ENCODE measurements at regions not wholly inside any gene's neighbourhood (a gene's known extent, or its start where the extent isn't known, plus 50 kb on each side); places are given as distances from the start of the nearest gene placed in this dataset.

DNA sequence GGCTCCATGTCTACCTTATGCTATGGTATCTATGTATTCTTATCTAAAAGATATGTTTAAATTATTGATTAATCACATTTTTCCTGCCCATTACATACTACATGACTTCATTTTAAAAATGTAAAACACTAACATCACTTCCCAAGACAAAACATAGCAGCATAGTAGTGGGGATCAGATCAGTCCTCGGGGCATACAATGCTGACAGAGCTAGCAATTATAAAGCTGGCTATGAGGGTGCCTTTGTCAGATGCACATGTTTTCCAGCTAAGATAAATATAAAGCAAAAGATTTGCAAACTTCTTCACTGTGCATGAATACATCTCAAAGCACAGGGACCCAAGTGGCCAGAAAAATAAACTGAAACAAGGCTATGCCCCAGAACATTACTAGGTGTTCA is 549.8 kb upstream of the INTU start (continued):
- TF ChIP-seq, protein P1, sequence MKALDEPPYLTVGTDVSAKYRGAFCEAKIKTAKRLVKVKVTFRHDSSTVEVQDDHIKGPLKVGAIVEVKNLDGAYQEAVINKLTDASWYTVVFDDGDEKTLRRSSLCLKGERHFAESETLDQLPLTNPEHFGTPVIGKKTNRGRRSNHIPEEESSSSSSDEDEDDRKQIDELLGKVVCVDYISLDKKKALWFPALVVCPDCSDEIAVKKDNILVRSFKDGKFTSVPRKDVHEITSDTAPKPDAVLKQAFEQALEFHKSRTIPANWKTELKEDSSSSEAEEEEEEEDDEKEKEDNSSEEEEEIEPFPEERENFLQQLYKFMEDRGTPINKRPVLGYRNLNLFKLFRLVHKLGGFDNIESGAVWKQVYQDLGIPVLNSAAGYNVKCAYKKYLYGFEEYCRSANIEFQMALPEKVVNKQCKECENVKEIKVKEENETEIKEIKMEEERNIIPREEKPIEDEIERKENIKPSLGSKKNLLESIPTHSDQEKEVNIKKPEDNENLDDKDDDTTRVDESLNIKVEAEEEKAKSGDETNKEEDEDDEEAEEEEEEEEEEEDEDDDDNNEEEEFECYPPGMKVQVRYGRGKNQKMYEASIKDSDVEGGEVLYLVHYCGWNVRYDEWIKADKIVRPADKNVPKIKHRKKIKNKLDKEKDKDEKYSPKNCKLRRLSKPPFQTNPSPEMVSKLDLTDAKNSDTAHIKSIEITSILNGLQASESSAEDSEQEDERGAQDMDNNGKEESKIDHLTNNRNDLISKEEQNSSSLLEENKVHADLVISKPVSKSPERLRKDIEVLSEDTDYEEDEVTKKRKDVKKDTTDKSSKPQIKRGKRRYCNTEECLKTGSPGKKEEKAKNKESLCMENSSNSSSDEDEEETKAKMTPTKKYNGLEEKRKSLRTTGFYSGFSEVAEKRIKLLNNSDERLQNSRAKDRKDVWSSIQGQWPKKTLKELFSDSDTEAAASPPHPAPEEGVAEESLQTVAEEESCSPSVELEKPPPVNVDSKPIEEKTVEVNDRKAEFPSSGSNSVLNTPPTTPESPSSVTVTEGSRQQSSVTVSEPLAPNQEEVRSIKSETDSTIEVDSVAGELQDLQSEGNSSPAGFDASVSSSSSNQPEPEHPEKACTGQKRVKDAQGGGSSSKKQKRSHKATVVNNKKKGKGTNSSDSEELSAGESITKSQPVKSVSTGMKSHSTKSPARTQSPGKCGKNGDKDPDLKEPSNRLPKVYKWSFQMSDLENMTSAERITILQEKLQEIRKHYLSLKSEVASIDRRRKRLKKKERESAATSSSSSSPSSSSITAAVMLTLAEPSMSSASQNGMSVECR (CRISPR knock-in tag; IDR thresholded peaks at IDR 0.05; ENCODE audit: borderline replicate concordance) = no peak
- no peak for TF ChIP-seq GRHL2 (CRISPR knock-in tag; IDR thresholded peaks at IDR 0.05; ENCODE audit: insufficient replicate concordance, severe bottlenecking)
- TF ChIP-seq, protein P2, sequence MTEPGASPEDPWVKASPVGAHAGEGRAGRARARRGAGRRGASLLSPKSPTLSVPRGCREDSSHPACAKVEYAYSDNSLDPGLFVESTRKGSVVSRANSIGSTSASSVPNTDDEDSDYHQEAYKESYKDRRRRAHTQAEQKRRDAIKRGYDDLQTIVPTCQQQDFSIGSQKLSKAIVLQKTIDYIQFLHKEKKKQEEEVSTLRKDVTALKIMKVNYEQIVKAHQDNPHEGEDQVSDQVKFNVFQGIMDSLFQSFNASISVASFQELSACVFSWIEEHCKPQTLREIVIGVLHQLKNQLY (CRISPR knock-in tag; IDR thresholded peaks at IDR 0.05) = no peak

DNA sequence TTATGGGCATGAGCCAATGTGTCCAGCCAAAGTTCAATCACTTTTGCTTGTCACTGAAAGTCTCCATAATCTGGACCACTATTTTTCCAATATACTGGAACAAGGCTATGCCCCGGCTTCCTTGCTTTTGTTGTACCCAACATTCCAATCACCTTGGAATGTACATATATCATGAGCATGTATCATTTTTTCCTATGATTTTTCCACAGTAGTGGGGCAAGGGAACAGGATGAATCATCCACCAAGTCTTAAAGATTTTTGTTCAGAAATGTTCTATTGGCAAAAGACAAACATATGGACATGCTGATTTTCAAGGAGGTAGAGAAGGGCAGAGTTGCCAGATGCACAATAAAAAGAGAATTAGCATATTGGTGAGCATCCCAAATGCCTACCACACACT is 548.1 kb upstream of the INTU start:
- H3K27me3 Mint-ChIP-seq (ENCODE audit: low read depth) = no peaks in the 10 kb centered on the region
- no peak for TF ChIP-seq SP1 (CRISPR knock-in tag; conservative IDR thresholded peaks at IDR 0.05)
- no peak for TF ChIP-seq ELF4 (CRISPR knock-in tag; IDR thresholded peaks at IDR 0.05; ENCODE audit: low read depth)
- TF ChIP-seq, protein P3, sequence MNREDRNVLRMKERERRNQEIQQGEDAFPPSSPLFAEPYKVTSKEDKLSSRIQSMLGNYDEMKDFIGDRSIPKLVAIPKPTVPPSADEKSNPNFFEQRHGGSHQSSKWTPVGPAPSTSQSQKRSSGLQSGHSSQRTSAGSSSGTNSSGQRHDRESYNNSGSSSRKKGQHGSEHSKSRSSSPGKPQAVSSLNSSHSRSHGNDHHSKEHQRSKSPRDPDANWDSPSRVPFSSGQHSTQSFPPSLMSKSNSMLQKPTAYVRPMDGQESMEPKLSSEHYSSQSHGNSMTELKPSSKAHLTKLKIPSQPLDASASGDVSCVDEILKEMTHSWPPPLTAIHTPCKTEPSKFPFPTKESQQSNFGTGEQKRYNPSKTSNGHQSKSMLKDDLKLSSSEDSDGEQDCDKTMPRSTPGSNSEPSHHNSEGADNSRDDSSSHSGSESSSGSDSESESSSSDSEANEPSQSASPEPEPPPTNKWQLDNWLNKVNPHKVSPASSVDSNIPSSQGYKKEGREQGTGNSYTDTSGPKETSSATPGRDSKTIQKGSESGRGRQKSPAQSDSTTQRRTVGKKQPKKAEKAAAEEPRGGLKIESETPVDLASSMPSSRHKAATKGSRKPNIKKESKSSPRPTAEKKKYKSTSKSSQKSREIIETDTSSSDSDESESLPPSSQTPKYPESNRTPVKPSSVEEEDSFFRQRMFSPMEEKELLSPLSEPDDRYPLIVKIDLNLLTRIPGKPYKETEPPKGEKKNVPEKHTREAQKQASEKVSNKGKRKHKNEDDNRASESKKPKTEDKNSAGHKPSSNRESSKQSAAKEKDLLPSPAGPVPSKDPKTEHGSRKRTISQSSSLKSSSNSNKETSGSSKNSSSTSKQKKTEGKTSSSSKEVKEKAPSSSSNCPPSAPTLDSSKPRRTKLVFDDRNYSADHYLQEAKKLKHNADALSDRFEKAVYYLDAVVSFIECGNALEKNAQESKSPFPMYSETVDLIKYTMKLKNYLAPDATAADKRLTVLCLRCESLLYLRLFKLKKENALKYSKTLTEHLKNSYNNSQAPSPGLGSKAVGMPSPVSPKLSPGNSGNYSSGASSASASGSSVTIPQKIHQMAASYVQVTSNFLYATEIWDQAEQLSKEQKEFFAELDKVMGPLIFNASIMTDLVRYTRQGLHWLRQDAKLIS (CRISPR knock-in tag; IDR thresholded peaks at IDR 0.05; ENCODE audit: borderline replicate concordance) = no peak
- no peak for TF ChIP-seq FOXK1 (CRISPR knock-in tag; IDR thresholded peaks at IDR 0.05)
- TF ChIP-seq, protein P4, sequence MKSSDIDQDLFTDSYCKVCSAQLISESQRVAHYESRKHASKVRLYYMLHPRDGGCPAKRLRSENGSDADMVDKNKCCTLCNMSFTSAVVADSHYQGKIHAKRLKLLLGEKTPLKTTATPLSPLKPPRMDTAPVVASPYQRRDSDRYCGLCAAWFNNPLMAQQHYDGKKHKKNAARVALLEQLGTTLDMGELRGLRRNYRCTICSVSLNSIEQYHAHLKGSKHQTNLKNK (CRISPR knock-in tag; IDR thresholded peaks at IDR 0.05) = no peak
- TF ChIP-seq, protein P5, sequence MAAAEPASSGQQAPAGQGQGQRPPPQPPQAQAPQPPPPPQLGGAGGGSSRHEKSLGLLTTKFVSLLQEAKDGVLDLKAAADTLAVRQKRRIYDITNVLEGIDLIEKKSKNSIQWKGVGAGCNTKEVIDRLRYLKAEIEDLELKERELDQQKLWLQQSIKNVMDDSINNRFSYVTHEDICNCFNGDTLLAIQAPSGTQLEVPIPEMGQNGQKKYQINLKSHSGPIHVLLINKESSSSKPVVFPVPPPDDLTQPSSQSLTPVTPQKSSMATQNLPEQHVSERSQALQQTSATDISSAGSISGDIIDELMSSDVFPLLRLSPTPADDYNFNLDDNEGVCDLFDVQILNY (CRISPR knock-in tag; IDR thresholded peaks at IDR 0.05) = no peak
- TF ChIP-seq, protein P6, sequence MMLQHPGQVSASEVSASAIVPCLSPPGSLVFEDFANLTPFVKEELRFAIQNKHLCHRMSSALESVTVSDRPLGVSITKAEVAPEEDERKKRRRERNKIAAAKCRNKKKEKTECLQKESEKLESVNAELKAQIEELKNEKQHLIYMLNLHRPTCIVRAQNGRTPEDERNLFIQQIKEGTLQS (CRISPR knock-in tag; conservative IDR thresholded peaks at IDR 0.05) = no peak
- no peak for TF ChIP-seq ZNF317 (CRISPR knock-in tag; IDR thresholded peaks at IDR 0.05; ENCODE audit: borderline replicate concordance, low read depth)
- no peak for TF ChIP-seq TEAD1 (CRISPR knock-in tag; IDR thresholded peaks at IDR 0.05)
- H3K4me3 Mint-ChIP-seq = no peak overlapping the region
- peaks cover 21% of the 10 kb centered on the region for H3K36me3 Mint-ChIP-seq
- POLR2A ChIA-PET = no interaction called here
- no peak for ATAC-seq
- H3K27ac Mint-ChIP-seq = no peak overlapping the region
- peaks cover 35% of the 10 kb centered on the region for H3K9me3 Mint-ChIP-seq
- no peak for DNase-seq (ENCODE audit: low spot score)
- CTCF ChIA-PET = no interaction called here
- H3K4me1 Mint-ChIP-seq = no peaks in the 10 kb centered on the region

DNA sequence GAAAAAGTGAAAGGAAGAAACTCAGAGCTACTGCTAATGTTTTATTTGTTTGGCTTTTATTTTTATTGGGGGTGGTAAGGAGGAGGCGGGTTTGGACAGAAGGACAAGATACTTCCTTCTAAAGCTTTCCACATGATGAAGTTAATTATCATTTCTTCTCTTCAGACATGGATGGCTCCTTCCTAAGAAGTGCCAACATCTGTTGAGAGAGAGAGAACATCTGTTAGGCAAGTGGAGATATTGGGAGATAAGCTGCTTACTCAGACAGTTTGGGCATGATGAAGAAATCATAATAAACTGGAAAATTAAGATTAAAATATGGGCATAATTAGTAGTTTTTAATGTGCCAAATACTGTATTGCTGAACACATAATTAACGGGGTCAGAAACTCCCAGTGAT is 535.7 kb upstream of the INTU start:
- POLR2A ChIA-PET = no interaction called here
- no peak for TF ChIP-seq OVOL2 (CRISPR knock-in tag; IDR thresholded peaks at IDR 0.05; ENCODE audit: borderline replicate concordance)
- TF ChIP-seq RORB (CRISPR knock-in tag; IDR thresholded peaks at IDR 0.05) = no peak
- TF ChIP-seq EMX1 (CRISPR knock-in tag; IDR thresholded peaks at IDR 0.05) = no peak
- H3K27ac Mint-ChIP-seq = no peak overlapping the region
- no peaks in the 10 kb centered on the region for H3K27me3 Mint-ChIP-seq (ENCODE audit: low read depth)
- H3K4me1 Mint-ChIP-seq = no peaks in the 10 kb centered on the region
- ATAC-seq (no peak), DNase-seq (ENCODE audit: low spot score) (no peak)
- H3K36me3 Mint-ChIP-seq = no peaks in the 10 kb centered on the region
- CTCF ChIA-PET = no interaction called here
- no peak overlapping the region for H3K4me3 Mint-ChIP-seq
- H3K9me3 Mint-ChIP-seq = peaks cover 23% of the 10 kb centered on the region
